MM.1S (cell line): ENCODE measurements at regions not wholly inside any gene's neighbourhood (a gene's known extent, or its start where the extent isn't known, plus 50 kb on each side); places are given as distances from the start of the nearest gene placed in this dataset.

Experiments
- CTCF ChIP-seq: fragments of 300-600 bp; sonication (generic); IDR thresholded peaks from 2 replicates; pipeline ENCODE4 v1.5.1; 2016; ENCODE audit warnings: antibody characterized with exemption, low read length, mixed read lengths
- EZH2 ChIP-seq: fragments of 300-600 bp; sonication (generic); optimal IDR thresholded peaks from 2 replicates; pipeline ENCODE3; 2017; ENCODE audit warnings: low read depth, mild to moderate bottlenecking, antibody characterized with exemption, low read length, mixed read lengths
- EZH2phosphoT487 ChIP-seq: fragments of 300-600 bp; sonication (generic); IDR thresholded peaks from 2 replicates; pipeline ENCODE4 v1.6.1; 2018; ENCODE audit warnings: antibody characterized with exemption, low read length

DNA sequence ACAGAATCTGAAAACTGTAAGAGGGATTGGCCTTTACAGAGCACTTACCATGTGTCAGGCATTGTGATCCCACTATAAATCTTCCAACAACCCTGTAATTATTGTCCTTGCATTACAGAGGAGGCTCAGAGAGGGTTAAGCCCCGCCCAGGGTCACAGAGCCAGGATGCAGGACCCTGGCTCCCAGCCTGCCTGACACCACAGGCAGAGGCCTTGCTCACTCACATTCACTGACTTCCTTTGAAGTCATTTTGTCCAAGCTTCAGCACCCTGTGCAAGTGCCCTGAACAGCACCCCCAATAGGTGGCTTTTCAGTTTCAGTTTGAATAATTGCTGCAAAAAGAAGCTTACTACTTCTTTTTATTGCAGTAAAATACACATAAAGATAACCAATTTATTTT is 256.8 kb upstream of the NFIA start:
- TF ChIP-seq CTCF (no peak), EZH2 (no peak), EZH2phosphoT487 (no peak)
